Kidney glomerular epithelial cell (primary cell): ENCODE measurements at regions not wholly inside any gene's neighbourhood (a gene's known extent, or its start where the extent isn't known, plus 50 kb on each side); places are given as distances from the start of the nearest gene placed in this dataset.
"Not testable (repeated sequence)": the region's sequence is repeated elsewhere in the genome, so short reads cannot be mapped to it uniquely, and the experiment has no call there.

Source experiments
- DNase-seq: peaks from one replicate; lab custom pipeline; 2025; lab: John Stamatoyannopoulos, UW

DNA sequence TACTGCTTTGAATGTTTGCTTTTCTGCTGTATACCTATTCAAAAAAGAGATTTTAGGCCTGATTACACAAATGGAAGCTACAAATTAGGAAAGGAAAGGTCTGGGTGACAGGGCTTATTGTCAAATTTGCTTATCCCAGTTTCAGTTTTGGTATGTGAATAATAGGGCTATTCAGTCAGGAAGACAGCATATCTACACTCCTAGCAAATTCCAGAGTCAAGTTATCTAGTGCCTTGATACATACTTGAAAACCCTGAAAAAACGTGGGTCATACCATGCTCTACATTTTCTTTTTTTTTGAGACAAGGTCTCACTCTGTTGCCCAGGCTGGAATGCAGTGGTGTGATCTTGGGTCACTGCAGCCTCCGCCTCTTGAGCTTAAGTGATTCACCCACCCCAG, 59.2 kb upstream of the CCDC180 start:
- DNase-seq: not testable (repeated sequence)

- no peak for DNase-seq
Observed at GRCh38 chr9:97243606-97244005, 63.9 kb upstream of the CCDC180 start.

DNA sequence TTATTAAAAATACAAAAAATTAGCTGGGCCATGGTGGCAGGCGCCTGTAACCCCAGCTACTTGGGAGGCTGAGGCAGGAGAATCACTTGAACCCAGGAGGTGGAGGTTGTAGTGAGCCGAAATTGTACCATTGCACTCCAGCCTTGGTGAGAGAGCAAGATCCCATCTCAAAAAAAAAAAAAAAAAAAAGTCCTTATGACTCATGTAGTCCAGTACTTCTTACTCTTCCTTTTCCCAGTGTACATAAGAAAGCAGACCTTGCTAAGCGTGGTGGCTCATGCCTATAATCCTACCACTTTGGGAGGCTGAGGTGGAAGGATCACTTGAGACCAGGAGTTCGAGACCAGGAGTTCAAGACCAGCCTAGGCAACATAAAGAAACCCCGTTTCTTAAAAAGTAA, 66.0 kb upstream of the CCDC180 start:
- DNase-seq: not testable (repeated sequence)

DNA sequence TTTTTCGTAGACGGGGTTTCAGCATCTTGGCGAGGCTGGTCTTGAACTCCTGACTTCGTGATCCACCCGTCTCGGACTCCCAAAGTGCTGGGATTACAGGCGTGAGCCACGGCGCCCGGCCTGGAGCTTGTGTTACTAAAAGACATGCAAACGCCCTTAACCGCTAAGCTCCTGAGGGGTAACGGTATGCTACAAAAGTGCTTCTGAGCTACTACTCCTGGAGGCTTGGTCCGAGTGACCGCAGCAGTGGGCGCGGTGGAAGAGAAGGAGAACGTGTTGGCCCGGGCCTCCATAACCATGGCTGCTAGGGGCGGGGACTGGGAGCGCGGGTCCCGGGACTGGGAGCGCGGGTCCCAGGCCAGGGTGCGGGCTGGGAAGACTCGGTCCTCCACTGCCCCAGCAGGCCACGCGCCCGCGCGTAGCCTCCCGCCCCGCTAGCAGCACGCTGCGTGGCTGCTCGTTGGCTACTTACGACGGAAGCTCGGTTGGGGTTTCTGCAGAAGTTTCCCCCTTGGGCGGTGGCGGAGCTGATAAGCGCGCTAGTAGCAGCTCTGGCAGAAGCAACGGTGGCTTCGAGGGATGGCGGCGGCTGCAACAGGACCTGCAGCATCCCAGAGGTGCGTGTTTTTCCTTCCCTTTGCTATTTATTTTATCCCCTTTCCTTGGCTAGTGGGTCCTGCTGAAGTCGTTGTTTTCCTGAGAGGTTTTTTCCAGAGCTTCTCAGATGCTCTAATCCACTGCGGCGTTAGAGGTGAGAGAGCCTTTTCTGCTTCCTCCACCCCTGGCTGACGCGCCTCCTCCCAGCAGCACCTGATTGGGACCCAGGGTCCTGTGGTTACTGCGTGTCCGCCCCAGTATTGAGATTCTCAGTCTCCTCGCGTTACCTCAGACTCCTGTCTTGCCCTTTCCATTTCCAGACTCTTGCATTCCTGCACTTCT, 69.2 kb upstream of the CCDC180 start:
- peak; percentile 78 for DNase-seq

DNA sequence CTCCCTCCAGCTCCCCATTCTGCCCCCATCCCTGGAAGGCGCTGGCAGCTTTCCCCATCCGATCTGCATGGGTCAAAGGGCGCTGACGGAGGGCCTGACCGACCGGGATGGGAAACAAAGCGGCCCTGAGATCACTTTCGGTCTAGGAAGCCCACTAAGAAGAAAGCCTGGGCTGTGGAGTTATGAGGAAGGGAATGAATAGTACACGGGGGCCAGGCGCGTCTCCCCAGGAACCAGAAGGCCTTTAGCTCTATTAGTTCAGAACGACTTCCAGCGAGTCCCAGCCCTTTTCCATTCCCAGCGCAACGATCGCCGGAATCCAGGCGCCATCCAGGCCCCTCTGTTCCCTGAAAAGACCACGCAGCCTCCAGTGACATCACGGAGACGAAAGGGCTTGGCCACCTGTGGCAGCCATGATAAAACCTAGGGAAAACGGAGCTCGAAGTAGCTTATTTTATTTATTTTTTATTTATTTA, 70.1 kb upstream of the CCDC180 start:
- no peak for DNase-seq

- not testable (repeated sequence) for DNase-seq
Observed at GRCh38 chr9:97233009-97233400, 74.5 kb upstream of the CCDC180 start.

DNA sequence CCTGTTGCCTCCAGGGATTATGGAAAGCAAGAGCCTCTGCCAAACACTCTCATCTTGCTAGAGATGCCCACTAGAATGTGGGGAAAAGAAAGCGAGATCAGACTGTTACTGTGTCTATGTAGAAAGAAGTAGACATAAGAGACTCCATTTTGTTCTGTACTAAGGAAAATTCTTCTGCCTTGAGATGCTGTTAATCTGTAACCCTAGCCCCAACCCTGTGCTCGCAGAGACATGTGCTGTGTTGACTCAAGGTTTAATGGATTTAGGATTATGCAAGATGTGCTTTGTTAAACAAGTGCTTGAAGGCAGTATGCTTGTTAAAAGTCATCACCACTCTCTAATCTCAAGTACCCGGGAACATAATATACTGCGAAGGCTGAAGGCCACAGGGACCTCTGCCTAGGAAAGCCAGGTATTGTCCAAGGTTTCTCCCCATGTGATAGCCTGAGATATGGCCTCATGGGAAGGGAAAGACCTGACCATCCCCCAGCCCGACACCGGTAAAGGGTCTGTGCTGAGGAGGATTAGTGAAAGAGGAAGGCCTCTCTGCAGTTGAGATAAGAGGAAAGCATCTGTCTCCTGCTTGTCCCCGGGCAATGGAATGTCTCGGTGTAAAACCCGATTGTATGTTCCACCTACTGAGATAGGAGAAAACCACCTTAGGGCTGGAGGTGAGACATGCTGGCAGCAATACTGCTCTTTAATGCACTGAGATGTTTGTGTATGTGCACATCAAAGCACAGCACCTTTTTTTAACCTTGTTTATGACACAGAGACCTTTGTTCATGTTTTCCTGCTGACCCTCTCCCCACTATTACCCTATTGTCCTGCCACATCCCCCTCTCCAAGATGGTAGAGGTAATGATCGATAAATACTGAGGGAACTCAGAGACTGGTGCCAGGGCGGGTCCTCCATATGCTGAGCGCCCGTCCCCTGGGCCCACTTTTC, 75.1 kb upstream of the CCDC180 start:
- not testable (repeated sequence) for DNase-seq

DNA sequence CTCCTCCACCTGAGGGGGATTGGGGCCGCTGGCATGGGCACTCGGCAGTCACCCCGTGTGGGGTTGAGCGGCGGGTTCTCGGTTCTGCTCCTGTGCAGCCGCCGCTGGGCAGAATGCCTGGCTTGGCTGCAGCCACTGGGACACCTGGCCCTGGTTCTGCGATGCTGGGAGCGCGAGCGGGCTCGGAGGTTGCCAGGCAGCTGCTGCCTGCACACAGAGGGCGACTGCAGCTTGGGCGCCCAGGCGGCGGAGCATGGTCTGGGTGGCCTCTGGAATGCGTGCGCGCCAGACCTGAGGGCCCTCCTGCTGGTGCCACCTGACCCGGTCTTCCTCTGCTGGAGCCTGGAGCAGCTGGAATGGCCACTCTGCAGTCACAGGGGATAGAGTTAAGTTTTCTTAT, 85.1 kb upstream of the CCDC180 start:
- DNase-seq: not testable (repeated sequence)

DNA sequence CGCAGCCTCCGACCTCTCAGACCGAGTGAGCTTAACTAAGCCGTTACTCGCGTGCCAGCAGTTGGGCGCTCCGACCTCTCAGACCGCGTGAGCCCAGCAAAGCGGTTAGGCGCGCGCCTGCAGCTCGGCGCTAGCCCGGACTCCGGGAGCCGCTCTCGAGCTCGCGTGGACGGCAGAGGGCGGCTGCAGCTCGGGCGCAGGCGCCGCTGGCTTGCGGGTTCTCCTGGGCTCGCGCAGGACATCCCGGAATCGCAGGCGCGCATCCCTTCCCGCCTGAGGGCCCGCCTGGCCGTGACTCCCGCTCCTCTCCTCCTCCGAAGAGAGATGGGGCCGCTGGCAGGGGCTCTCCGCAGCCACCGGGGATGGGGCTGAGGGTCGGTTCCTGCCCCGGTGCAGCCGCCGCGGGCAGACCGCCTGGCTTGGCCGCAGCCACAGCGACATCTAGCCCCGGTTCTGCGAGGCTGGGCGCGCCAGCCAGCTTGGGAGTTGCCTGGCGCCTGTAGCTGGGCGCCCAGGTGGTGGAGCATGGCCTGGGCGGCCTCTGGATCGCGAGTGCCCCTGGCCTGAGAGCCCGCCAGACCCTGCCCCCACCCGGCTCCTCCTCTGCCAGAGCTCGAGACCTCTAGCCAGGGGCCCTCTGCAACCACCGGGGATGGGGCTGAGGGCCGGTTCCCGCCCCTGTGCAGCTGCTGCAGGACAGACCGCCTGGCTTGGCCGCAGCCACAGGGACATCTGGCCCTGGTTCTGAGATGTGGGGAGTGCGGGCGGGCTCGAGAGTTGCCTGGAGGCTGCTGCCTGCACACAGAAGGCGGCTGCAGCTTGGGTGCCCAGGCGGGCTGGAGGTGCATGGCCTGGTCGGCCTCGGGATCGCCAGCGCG, 85.7 kb upstream of the CCDC180 start:
- DNase-seq: peak; percentile 36

GRCh38 chr9:97220894-97221477, 86.5 kb upstream of the CCDC180 start:
- no peak for DNase-seq

DNA sequence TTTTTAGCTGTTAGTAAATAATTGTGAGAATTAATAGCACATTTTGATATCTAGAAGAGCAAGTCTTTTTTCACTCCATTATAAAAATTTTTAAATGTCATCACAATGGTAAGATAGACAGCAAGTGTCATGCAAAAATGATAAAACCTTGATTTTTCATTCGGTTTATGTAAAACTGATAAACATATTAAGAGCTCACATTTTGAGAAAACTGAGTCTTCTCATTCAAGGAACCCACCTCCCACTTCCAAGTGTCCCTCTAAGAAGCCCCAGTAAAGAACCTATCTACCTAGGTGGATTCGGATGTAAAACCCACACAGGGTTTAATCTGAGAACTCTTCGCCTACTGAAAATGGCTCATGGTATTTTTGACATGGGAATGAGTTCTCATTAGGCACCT, 87.1 kb upstream of the CCDC180 start:
- not testable (repeated sequence) for DNase-seq

- DNase-seq: not testable (repeated sequence)
Observed at GRCh38 chr9:97219443-97220140, 87.9 kb upstream of the CCDC180 start.

GRCh38 chr9:97215127-97215526, 92.3 kb upstream of the CCDC180 start:
- DNase-seq: not testable (repeated sequence)

- DNase-seq: not testable (repeated sequence)
Observed at GRCh38 chr9:97214556-97214955, 92.9 kb upstream of the CCDC180 start.

DNA sequence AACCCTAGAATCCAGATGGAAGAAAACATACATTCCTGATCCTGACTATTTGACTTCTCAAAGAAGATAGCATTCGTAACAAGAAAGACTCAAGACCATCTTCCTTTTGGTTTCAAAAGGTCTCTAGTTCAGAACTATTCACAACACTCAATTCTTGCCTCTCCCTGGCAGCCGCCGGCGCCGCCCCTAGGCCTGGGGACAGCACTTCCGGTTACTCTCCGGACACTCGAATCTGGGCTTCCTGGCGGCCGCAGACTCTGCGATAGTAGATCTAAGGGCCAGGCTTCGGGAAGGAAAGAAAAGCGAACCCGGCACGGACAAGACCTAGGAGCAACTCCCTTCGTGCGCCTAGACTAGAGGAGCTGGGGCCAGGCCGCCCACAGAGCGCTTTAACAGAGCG, 107.8 kb upstream of the CCDC180 start:
- not testable (repeated sequence) for DNase-seq

DNA sequence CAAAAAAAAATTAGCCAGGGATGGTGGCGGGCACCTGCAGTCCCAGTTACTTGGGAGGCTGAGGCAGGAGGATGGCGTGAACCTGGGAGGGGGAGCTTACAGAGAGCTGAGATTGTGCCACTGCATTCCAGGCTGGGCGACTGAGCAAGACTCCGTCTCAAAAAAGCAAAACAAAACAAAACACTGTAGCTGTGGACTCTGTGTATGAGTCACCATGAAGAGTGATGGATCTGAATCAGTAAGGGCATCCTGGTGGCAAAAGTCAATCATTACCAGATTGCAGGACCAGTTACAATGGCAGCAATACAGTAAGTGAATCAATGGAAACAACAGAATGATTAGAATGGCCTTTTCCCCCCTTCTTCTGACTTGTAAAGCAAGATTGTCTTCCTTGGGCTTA, 113.7 kb upstream of the CCDC180 start:
- DNase-seq: peak; percentile 54

GRCh38 chr9:97188545-97188944, 118.9 kb upstream of the CCDC180 start:
- no peak for DNase-seq

DNA sequence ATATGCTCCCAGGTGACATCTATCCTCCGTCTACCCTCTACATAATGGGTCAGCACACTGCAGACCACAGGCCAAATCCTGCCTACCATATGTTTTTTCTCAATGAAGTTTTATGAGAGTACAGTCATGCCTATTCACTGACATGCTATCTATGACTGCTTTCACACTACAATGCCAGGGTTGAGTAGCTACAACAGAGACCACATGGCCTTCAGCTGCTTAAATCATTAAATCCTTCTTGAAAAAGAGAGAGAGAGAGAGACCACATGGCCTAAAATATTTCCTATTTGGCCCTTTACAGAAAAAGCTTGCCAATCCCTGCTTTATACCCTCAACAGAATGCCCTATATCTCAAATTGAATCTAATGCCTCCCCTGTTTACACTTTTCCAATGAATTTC, 119.8 kb upstream of the CCDC180 start:
- not testable (repeated sequence) for DNase-seq

DNA sequence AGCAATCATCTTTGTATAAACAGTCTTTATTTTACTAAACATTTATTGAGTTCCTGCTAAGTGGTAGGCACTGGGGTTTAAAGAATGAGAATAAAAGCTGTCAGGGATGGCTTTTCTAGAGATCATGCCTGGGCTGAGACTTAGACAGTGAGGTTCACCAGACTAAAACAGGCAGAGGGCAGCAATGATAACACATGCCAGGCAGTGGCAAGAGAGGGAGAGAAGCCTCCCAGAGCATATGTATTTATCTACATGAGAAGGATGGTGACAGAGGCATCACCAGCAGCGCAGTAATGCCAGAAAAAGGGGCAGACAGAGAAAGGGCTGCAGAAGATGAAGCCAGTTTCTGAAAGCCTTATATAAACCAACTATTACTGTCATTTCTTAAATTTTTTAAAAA, 121.0 kb upstream of the CCDC180 start:
- no peak for DNase-seq

DNA sequence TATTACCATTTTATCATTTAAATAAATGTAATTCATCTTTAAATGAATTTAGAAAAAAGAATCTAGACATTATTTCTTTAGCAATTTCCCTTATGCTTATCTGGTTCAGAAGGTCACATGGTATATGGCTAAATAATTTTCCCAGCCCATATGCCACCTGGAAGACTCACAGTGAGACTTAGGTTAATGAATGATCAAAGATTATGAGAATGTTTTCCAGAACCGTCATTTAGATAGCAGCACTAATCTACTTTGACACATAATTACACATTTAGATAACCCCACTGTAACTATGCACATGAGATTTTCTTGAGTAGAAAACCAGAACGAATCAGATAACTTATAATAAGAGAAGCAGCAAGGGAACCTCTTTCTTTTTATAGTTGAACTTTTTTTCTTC, 124.9 kb upstream of the CCDC180 start:
- not testable (repeated sequence) for DNase-seq
